Hematopoietic multipotent progenitor cell treated with erythropoietin and hydrocortisone succinate and interleukin-3 and kit ligand, for 6 days (in vitro differentiated cells): ENCODE measurements at regions not wholly inside any gene's neighbourhood (a gene's known extent, or its start where the extent isn't known, plus 50 kb on each side); places are given as distances from the start of the nearest gene placed in this dataset.

Experiments
- DNase-seq: peaks from one replicate; pipeline ENCODE4 v3.0.0-alpha.2; 2015

GRCh38 chr4:123893011-123893981 is 496.7 kb downstream of the SPRY1 start:
- peak; percentile 49 for DNase-seq

GRCh38 chr4:123896446-123897071 is 500.0 kb downstream of the SPRY1 start:
- no peak for DNase-seq

- DNase-seq, result no peak
These were observed 502.5 kb downstream of the SPRY1 start for GRCh38 chr4:123898946-123899666.

- DNase-seq, result no peak
These were observed 508.3 kb downstream of the SPRY1 start for GRCh38 chr4:123904882-123905281.

GRCh38 chr4:123913598-123913997 is 517.0 kb downstream of the SPRY1 start:
- no peak for DNase-seq

- no peak for DNase-seq
These were observed 520.2 kb downstream of the SPRY1 start for GRCh38 chr4:123916821-123917220.

DNA sequence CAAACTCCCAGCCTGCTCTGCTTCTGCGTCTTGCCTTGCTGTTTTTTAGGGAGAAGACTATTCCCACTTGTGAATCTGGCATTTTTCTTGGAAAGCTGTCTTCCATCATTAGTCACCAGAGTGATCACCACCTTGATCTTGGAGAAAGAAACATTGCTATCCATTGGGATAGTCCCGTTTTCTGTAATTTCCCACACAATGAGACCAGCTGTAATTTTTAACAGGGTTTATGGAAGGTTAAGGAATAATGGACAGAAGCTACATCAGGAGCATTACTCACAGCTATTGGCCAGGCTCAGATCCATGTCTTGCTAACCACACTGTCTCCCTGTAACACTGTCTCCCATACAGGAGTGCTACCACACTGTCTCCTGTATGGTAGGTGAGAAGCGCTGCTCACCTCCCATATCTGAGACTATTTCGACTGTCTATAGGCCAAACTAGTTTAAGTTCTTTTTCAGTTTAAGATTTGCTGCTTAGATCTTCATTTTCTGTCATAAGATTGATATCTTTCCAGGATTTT is 523.0 kb downstream of the SPRY1 start:
- DNase-seq, result no peak

DNA sequence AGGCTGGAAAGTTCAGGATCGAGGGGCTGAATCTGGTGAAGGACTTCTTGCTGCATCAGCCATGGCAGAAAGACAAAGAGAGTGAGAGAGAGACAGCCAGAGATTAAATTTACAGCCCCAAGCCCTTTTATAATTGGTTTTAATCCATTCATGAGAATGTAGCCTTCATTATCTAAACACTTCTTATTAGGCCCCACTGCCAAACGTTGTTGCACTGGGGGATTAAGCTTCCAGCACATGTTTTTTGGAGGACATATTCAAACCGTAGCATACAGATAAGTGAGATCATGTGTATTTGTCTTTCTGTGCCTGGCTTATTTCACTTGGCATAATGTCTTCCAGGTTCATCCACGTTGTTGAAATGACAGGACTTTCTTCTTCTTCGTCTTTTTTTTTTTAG is 524.7 kb downstream of the SPRY1 start:
- DNase-seq, result no peak

- DNase-seq, result peak; percentile 31
These were observed 526.3 kb downstream of the SPRY1 start for GRCh38 chr4:123922847-123923246.

DNA sequence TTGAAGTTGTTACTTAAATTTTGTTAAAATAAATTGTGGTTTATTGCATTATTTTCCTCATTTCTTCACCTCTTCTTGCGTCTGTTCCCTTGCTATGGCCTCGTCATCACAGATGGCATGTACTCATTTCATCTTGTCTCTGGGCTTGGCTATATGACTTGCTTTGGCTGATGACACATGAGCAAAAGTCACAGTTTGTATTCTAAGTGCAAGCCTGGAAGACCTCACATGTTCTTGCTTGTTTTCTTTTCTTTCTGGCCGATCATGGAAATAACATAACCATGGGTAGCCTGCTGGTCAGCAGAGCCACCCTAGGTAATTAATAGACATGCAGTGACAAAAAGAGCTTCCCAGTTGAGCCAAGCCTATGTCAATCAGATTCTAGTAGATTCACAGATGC is 527.9 kb downstream of the SPRY1 start:
- peak; percentile 20 for DNase-seq

GRCh38 chr4:123929565-123929964 is 533.0 kb downstream of the SPRY1 start:
- no peak for DNase-seq

GRCh38 chr4:123930996-123931395 is 534.4 kb downstream of the SPRY1 start:
- no peak for DNase-seq

- DNase-seq, result no peak
These were observed 537.5 kb downstream of the SPRY1 start for GRCh38 chr4:123934096-123934495.

DNA sequence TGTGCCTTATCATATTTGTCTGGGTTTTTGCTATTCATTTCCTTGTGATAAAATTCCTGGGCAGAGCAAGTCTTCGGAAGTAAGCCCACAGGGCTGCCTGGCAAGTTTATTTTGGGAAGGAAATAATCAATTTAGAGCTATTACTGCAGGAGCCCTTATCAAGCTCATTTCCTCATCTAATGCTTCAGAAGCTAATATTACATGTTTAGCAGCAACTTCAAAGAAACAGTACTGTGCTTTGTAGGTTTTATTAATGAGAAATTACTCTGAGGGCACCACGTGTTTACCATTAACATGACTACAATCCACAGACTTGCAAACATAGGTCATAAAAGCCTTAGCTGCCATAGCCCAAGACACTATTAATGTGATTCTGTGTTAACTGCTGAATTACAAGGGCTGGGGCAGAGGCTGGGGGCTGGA is 540.0 kb downstream of the SPRY1 start:
- no peak for DNase-seq

- DNase-seq, result no peak
These were observed 541.0 kb downstream of the SPRY1 start for GRCh38 chr4:123937581-123937980.

DNA sequence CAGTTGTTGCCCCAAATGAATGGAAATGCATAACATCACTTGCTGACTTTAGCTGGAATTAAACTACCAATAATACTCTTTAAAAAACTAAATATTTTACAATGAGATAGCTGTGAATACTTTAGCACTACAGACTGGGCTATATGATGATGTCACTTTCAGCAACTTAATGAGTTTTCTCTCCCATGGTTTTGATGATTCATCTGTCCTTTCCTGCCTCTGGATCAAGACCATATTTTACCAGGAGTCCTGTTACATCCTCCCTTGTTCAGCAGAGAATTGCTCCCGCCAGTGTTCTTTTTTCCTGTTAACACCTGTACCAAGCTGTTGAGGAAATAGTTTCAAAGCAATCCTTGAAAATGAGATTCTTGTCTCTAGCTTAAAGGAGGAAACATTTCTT is 543.0 kb downstream of the SPRY1 start:
- DNase-seq, result no peak

GRCh38 chr4:123940604-123941003 is 544.0 kb downstream of the SPRY1 start:
- DNase-seq, result no peak

GRCh38 chr4:123941306-123941705 is 544.7 kb downstream of the SPRY1 start:
- DNase-seq, result no peak

DNA sequence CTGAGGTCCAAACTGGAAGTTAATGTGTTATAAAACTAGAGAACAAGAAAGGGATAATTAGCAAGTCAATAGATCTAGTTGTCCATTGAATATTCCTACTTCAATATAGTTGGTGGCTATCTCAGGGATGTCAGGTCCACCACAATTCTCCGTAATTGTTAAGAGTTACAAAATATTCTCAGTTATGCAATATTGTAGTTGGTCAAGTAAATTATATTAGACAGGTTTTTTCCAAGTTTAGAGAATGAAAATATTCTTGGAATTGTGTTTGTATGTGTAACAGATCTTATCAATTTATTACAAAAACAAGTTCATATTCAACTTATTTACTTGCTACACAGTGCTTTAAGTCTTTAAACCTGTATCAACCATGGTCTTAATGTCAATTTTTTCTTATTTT is 547.4 kb downstream of the SPRY1 start:
- no peak for DNase-seq

GRCh38 chr4:123945301-123945700 is 548.7 kb downstream of the SPRY1 start:
- DNase-seq, result no peak

DNA sequence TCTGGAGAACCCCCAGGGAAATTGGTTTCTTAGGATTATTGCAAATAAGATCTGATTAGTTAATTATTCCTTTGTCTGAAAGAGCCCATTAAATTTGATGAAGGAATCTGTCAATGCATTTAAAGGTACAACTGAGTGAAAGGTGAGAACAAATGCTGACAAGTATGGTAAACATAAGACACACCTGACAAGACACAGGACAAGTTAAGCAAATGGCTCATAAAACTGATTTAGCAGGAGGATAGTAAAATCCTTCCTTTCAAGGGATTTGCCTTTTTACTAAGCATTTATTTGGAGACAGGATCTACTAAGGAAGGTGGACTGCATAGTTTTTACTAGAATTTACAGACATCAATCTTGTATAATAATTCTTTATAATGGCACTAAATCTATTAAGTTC is 553.9 kb downstream of the SPRY1 start:
- DNase-seq, result no peak

DNA sequence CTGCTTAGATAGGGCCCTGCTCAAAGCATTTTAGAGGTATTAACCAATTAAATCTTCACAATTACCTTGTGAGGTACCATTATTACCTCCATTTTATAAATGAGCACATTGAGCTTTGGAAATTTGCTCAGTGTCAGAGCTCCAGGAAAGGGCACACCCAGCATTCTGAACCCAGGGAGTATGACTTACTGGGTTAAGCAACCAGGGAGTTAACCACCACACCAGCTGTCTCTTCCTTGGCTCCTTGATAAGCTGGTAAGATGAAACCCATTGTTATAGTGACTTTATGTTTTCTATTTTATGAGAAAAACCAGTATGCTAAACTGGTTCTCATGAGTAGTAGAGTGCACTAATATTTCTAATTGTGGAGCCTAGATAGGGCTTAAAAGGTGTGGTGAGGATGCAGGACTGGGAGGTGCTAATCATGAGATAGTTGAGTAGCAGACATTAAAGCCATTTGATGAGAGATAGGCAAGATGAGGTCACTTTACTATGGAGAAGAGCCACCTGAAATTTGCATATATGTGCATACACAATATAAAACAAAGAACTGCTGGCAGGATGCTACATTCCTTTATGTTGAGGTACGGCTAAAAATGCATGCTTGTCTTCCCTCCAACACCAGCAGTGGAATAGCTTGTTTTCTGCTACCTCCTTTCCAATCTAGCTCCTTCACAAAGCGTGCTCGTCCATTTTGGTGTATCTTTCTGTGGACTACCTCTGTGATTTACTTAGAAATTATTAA is 556.1 kb downstream of the SPRY1 start:
- DNase-seq, result peak; percentile 5

- DNase-seq, result no peak
These were observed 557.0 kb downstream of the SPRY1 start for GRCh38 chr4:123953566-123953965.
